HG03354 (cell line): ENCODE measurements at regions not wholly inside any gene's neighbourhood (a gene's known extent, or its start where the extent isn't known, plus 50 kb on each side); places are given as distances from the start of the nearest gene placed in this dataset.
"Not testable (repeated sequence)": the region's sequence is repeated elsewhere in the genome, so short reads cannot be mapped to it uniquely, and the experiment has no call there.

Experiments used
- ATAC-seq: cut with Tn5 transposase; IDR thresholded peaks from one replicate; pipeline ENCODE4 v1.9.1; 2021; ENCODE audit warnings: mild to moderate bottlenecking; ENCODE audit not compliant: unreplicated experiment, poor library complexity, severe bottlenecking

GRCh38 chr4:86413426-86413825 is 53.6 kb upstream of the MAPK10 start:
- not testable (repeated sequence) for ATAC-seq

GRCh38 chr4:86414686-86415085 is 54.8 kb upstream of the MAPK10 start:
- no peak for ATAC-seq

- no peak for ATAC-seq
Observed at GRCh38 chr4:86416081-86416480, 56.2 kb upstream of the MAPK10 start.

DNA sequence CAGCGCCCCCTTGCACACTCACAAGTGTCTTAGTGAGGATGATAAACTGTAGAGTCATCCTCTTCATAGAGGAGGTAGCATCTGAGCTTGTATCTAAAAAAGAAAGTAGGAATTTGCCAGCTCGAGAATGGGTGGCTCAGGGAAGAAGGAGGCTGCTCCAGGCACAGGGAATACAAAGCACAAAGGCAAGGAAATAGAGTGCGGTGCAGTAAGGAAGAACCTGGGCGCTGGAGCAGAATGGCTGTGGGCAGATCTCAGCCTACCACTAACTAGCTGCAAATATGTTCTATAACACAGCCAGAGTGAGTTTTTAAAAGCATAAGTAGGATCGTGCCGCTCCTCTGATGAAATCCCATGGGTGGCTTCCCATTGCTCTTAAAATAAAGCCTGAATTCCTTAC is 61.6 kb upstream of the MAPK10 start:
- no peak for ATAC-seq

DNA sequence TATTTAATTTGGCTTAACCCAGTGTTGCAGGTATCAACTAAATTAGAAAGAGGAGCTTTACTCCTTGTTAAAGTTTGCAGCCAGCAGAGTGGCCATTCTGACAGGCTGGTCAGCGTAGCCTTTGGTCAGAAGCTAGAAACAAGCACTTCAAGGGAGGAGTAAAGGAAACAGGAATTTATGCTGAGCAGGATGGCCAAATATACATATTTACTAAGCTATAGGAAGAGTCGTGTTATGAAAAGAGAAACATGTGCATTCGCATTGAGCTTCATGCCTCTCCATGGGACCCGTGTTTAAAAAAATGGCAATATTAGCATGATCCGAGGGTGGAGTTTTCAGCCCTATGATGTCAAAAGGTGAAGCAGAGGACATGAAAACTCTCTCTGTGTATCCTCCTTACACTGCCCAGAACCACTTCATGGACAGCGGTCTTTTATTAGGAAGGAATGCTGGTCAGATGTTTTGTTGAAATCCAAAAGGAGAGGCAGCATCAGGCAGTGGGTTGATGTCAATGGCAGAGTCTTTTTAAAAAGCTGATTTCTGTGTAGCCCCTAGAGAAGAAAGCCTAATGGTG is 71.8 kb upstream of the MAPK10 start:
- no peak for ATAC-seq

GRCh38 chr4:86432559-86433134 is 72.8 kb upstream of the MAPK10 start:
- ATAC-seq, result no peak

DNA sequence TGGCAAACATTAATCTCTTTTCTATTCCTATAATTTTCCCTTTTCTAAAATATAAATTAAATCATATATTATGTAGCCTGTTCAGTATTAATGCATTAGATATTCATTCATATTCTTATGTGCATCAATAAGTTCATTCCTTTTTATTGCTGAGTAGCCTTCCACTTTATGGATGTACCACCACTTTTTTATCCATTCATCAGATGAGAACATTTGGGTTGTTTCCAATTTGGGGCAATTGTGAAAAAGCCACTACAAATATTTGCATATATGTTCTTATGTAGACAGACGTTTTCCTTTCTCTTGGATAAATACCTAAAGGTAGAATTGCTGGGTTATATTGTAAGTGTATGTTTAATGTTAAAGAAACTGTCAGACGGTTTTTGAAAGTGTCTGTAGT is 79.4 kb upstream of the MAPK10 start:
- no peak for ATAC-seq

- no peak for ATAC-seq
Observed at GRCh38 chr4:86441175-86441936, 81.5 kb upstream of the MAPK10 start.

DNA sequence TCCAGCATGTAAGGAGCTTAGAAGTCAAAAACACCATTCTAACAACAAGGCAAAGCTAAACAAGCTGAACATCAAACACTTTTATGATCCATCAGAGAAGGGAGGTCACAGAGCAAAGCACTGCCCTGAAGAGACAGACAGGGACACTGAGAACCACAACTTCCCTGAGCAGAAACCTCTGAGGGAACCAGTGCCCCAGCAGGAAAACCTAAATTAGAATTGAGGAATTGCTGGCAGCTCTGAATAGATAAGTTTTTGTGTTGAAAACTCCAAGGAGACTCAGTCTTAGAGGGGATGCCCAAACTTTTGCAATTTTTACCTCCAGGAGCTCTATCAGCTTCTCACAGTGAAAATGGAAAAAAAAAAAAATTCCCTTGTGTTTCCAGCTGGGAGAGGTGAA is 83.0 kb upstream of the MAPK10 start:
- no peak for ATAC-seq

DNA sequence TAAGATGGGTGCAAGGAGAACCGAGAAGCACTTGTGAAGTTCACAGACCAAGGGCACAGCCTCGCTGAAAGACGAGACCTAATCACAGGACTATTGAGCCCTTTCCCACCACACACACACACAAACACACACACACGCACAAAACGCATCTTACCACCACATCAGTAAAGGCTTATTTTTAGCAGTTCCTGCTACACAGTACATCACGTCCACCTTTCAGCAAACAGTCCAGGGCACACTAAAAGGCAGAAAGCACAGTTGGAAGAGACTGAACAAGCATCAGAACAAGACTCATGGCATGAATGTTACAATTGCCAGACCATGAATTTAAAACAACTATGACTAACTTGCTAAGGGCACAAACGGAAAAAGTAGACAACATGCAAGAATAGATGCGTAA is 83.6 kb upstream of the MAPK10 start:
- no peak for ATAC-seq

DNA sequence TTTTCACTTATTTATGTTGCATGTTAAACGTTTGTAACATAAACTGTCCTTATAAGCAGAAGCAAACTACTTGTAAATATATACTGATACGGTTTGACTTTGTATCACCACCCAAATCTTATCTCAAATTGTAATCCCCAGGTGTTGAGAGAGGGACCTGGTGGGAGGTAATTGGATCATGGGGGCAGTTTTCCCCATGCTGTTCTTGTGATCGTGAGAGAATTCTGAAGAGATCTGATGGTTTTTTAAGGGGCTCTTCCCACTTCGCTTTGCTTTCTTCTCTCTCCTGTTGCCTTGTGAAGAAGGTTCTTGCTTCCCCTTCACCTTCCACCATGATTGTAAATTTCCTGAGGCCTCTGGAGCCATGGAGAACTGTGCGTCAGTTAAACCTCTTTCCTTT is 87.1 kb upstream of the MAPK10 start:
- ATAC-seq, result no peak

- ATAC-seq, result no peak
Observed at GRCh38 chr4:86448871-86449270, 89.0 kb upstream of the MAPK10 start.

DNA sequence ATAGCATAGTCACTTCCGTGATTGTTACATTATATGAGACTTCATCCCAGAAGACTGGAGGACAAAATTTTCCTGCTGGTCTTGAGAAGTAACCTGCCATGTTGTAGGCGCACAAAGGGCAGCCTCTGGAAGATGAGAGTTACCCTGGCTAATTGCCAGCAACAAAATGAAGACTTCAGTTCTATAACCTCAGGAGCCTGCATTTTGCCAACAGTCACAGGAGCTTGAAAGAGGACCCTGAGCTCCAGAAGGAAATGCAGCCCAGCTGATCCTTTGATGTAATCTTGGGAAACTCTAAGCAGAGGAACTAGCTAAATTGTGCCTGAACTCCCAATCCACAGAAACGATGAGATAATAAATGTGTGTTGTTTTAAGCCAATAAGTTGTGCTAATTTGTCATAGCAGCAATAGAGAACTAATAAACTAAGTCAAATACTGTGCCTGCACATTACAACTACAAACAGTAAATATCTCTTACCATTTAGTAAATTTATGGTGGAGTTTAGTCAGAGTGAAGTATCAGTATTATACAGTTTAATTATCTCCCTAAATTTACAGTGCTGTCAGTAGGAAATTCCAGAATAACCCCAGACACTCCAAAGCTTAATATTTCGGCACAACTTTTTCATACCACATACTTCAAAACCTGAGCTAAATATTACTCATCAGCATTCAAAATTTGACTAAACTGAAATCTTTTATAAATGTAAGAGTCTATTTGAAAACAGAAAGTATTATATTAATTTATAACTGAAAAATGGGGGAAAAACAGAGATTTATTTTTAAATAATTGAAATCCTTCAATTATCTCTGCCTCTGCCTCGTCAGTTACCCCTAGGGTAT is 90.1 kb upstream of the MAPK10 start:
- no peak for ATAC-seq

GRCh38 chr4:86450861-86451260 is 91.0 kb upstream of the MAPK10 start:
- ATAC-seq, result no peak

- ATAC-seq, result no peak
Observed at GRCh38 chr4:86451560-86452330, 91.9 kb upstream of the MAPK10 start.

DNA sequence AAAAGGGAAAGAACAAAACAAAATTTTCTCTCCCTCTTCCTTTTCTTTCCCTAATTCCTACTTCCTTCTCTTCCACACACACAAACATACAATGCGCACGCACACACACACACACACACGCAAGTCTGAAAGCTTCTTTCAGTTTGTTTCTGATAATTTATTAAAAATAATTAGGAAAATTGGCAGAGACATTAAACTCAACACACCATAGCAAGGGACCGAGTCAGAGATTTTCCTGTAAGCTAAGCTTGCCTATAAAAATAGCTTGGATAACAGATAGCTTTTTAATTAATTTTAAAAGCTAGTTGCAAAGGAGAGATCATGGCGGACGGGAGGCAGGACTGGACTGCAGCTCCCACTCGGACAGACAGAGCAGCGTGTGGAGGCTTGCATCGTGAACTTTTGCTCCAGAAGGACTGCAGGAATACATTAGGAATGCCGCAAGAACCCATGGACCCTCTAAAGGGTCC is 92.6 kb upstream of the MAPK10 start:
- ATAC-seq, result no peak

DNA sequence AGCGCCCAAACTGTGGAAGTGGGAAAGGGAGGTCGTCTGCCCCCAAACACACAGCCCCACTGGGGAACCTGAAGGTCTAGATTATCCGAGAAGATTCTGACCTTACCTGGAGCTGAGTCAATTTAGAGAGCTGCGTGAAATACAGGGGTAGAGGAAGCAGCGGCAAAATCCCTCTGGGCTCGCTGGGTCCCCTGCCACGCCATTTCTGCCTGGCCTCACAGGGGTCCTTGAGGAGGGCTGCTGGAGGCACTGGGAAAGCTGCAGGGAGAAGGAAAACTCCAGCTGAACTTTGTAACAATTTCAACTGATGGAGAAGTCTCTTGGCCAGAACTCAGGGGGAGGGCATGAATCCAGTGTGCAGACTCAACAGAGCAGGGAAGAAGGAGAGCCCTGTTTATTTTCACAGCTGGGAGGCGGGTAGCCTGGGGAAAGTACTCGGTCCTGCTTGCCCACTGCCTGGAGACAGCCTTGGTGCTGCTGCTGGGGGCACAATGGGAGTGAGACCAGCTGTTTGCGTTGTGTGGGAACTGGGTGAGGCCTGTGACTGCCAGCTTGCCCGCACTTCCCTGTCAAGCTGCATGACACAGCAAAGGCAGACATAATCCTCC is 93.2 kb upstream of the MAPK10 start:
- no peak for ATAC-seq

DNA sequence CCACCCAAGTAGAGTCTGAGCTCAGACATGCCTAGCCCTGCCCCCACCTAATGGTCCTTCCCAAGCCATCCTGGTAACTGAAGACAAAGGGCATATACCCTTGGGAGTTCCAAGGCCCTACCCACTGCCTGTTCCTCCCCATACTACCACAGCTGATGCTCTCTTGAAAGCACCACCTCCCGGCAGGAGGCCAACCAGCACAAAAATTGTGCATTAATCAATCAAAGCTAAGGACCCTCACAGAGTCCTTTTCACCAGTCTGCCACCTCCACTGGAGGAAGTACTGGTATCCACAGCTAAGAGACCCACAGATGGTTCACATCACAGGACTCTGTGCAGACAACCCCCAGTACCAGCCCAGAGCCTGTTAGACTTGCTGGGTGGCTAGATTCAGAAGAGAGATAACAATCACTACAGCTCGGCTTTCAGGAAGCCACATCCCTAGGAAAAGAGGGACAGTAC is 93.8 kb upstream of the MAPK10 start:
- not testable (repeated sequence) for ATAC-seq

- ATAC-seq, result no peak
Observed at GRCh38 chr4:86461849-86462248, 102.0 kb upstream of the MAPK10 start.
